Right lobe of liver (tissue), 6 donors: ENCODE measurements at regions not wholly inside any gene's neighbourhood (a gene's known extent, or its start where the extent isn't known, plus 50 kb on each side); places are given as distances from the start of the nearest gene placed in this dataset.

Experiments used
- ATAC-seq, 4 donors: fragments of 200-7000 bp; cut with Tn5 transposase; one replicate each; pipeline ENCODE4 v1.9.1; 2020; ENCODE audit warnings: mild to moderate bottlenecking in 4 of 4, moderate library complexity in 4 of 4
- DNase-seq, 3 donors: peaks; one replicate each; pipeline ENCODE4 v3.0.0-alpha.2; 2020
- H3K27ac ChIP-seq, 3 donors: fragments of 200-600 bp; one replicate each; pipeline ENCODE4 v1.8.0; 2022
- H3K27me3 ChIP-seq, 2 donors: fragments of 200-600 bp; one replicate each; pipeline ENCODE4 v1.8.0; 2022
- H3K36me3 ChIP-seq, 4 donors: fragments of 200-600 bp; sonication (generic) in 1 of 4; one replicate each; pipeline versions ENCODE4 v1.5.1 to v1.8.0; 2017 to 2022; ENCODE audit warnings: control low read depth in 1 of 4
- H3K4me1 ChIP-seq, 4 donors: fragments of 200-600 bp; sonication (generic) in 1 of 4; one replicate each; pipeline versions ENCODE4 v1.5.1 to v1.8.0; 2017 to 2022; ENCODE audit warnings: control low read depth in 1 of 4
- H3K4me3 ChIP-seq, 3 donors: fragments of 200-600 bp; one replicate each; pipeline ENCODE4 v1.8.0; 2022
- H3K9me3 ChIP-seq, 4 donors: fragments of 200-600 bp; sonication (generic) in 1 of 4; one replicate each; pipeline versions ENCODE4 v1.5.1 to v1.8.0; 2017 to 2022; ENCODE audit warnings: control low read depth in 1 of 4
- CTCF ChIP-seq, 4 donors: fragments of 200-600 bp in 3 of 4; fragments of 450-650 bp in 1 of 4; IDR thresholded peaks; one replicate each; pipeline versions ENCODE4 v1.5.1 to v1.8.0; 2016 to 2022; ENCODE audit warnings: antibody characterized with exemption in 4 of 4, mild to moderate bottlenecking in 2 of 4
- POLR2A ChIP-seq: fragments of 450-650 bp; IDR thresholded peaks from one replicate; pipeline ENCODE4 v1.6.1; 2017; ENCODE audit warnings: antibody characterized with exemption, mild to moderate bottlenecking
- WGBS: methylation state at CpG from one replicate; pipeline ENCODE4 v1.1.6; 2018; ENCODE audit warnings: low coverage, low lambda C conversion rate; ENCODE audit not compliant: insufficient coverage; ENCODE audit errors: missing lambda C conversion rate; 5-methylcytosine and 5-hydroxymethylcytosine counted together
- intact Hi-C, 2 donors: fragments of 100-400 bp; cut with DNase I; formaldehyde crosslinking; loops; one replicate each; pipeline versions ENCODE4 v1.11.2 to v1.14.1; 2022
- donor health status: DM: no; HTN: yes; CAD: no.
- donor health status: DM: no; HTN: no; CAD: no.
- donor health status: DM: no; HTN: no; CAD: no.
- donor health status: DM: no; HTN: yes; CAD: no.
- donor health status: DM: no; HTN: yes; CAD: no.

GRCh38 chr18:78792736-78793135 is 186.9 kb upstream of the SALL3 start:
- intact Hi-C loops = no loop called here
- no peak for TF ChIP-seq POLR2A
- DNase-seq (no peak), ATAC-seq (peak in 1 of 4 donors; percentile 13)
- Histone ChIP-seq H3K9me3 (no peaks in the 10 kb centered on the region), H3K36me3 (no peaks in the 10 kb centered on the region), H3K4me3 (no peak overlapping the region), H3K27me3 (no peaks in the 10 kb centered on the region), H3K27ac (no peak overlapping the region), H3K4me1 (no peaks in the 10 kb centered on the region)
- 85% methylated on average over 16 of the region's 20 CpGs for WGBS

GRCh38 chr18:78793313-78794070 is 186.1 kb upstream of the SALL3 start:
- H3K27me3 ChIP-seq = no peaks in the 10 kb centered on the region
- DNase-seq = no peak
- no peak overlapping the region for H3K4me3 ChIP-seq
- no peaks in the 10 kb centered on the region for H3K36me3 ChIP-seq
- no peaks in the 10 kb centered on the region for H3K9me3 ChIP-seq
- H3K27ac ChIP-seq = no peak overlapping the region
- intact Hi-C loops = no loop called here
- H3K4me1 ChIP-seq = no peaks in the 10 kb centered on the region
- WGBS = 54% methylated on average over 12 of the region's 19 CpGs
- no peak for TF ChIP-seq CTCF (IDR thresholded peaks at IDR 0.05)
- TF ChIP-seq POLR2A = no peak
- no peak for ATAC-seq

DNA sequence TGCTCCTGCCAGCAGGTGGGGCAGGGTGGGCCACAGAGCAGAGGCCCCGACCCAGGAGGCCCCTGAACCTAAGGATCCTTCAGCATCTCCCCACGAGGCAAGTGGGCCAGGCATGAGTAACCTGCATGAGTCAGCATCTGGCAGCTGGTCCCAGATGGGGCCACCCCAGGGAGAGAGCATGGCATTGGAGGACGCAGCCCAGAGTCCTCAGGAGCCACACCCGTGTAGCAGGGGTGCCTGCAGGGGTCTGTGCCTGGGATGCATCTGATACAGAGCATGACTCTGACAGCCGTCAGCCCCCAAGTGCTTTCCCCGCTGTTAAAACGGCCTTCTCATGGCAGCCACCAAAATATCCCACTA is 185.6 kb upstream of the SALL3 start:
- H3K4me3 ChIP-seq = no peak overlapping the region
- no peak overlapping the region for H3K27ac ChIP-seq
- no peak for DNase-seq
- intact Hi-C loops = no loop called here
- no peaks in the 10 kb centered on the region for H3K36me3 ChIP-seq
- TF ChIP-seq CTCF (IDR thresholded peaks at IDR 0.05) (no peak), POLR2A (no peak)
- no peaks in the 10 kb centered on the region for H3K4me1 ChIP-seq
- no peaks in the 10 kb centered on the region for H3K27me3 ChIP-seq
- ATAC-seq = no peak
- H3K9me3 ChIP-seq = no peaks in the 10 kb centered on the region
- no CpG with 5 or more reads among the region's 7 CpGs for WGBS

GRCh38 chr18:78796693-78797455 is 182.7 kb upstream of the SALL3 start:
- H3K9me3 ChIP-seq = no peaks in the 10 kb centered on the region
- ATAC-seq = no peak
- no peak for DNase-seq
- TF ChIP-seq POLR2A (no peak), CTCF (IDR thresholded peaks at IDR 0.05) (no peak)
- H3K36me3 ChIP-seq = no peaks in the 10 kb centered on the region
- H3K27ac ChIP-seq = no peak overlapping the region
- H3K4me1 ChIP-seq = no peaks in the 10 kb centered on the region
- no peaks in the 10 kb centered on the region for H3K27me3 ChIP-seq
- H3K4me3 ChIP-seq = no peak overlapping the region
- intact Hi-C loops = no loop called here
- 84% methylated on average over 44 of the region's 67 CpGs for WGBS

- TF ChIP-seq POLR2A = no peak
- DNase-seq (no peak), ATAC-seq (no peak)
- Histone ChIP-seq H3K4me3 (no peak overlapping the region), H3K4me1 (no peaks in the 10 kb centered on the region), H3K27ac (no peak overlapping the region), H3K9me3 (no peaks in the 10 kb centered on the region), H3K36me3 (no peaks in the 10 kb centered on the region), H3K27me3 (no peaks in the 10 kb centered on the region)
- intact Hi-C loops = no loop called here
- 75% methylated on average over 7 of the region's 11 CpGs for WGBS
Observed at GRCh38 chr18:78797499-78797898, 182.1 kb upstream of the SALL3 start.
